HEK293 (cell line): ENCODE measurements at regions not wholly inside any gene's neighbourhood (a gene's known extent, or its start where the extent isn't known, plus 50 kb on each side); places are given as distances from the start of the nearest gene placed in this dataset.

Experiments
- KLF10 ChIP-seq: fragments of 450-650 bp; IDR thresholded peaks from 2 replicates; pipeline ENCODE4 v1.5.1; 2018; ENCODE audit warnings: missing biosample characterization, mild to moderate bottlenecking, missing genetic modification characterization
- MZF1 ChIP-seq: fragments of 450-650 bp; formaldehyde crosslinking; IDR thresholded peaks from 2 replicates; pipeline ENCODE4 v1.5.1; 2017; ENCODE audit warnings: missing biosample characterization, missing genetic modification characterization, borderline replicate concordance
- SP2 ChIP-seq: fragments of 450-650 bp; formaldehyde crosslinking; IDR thresholded peaks from 2 replicates; pipeline ENCODE4 v1.5.1; 2016; ENCODE audit warnings: missing biosample characterization, missing genetic modification characterization
- ZNF24 ChIP-seq: fragments of 450-650 bp; formaldehyde crosslinking; IDR thresholded peaks from 2 replicates; pipeline ENCODE4 v1.5.1; 2016; ENCODE audit warnings: missing biosample characterization, missing genetic modification characterization
- ZNF404 ChIP-seq: fragments of 450-650 bp; formaldehyde crosslinking; IDR thresholded peaks from 2 replicates; pipeline ENCODE4 v1.5.1; 2017; ENCODE audit warnings: missing biosample characterization, missing genetic modification characterization
- ZNF555 ChIP-seq: fragments of 450-650 bp; formaldehyde crosslinking; conservative IDR thresholded peaks from 2 replicates; pipeline ENCODE4 v1.5.1; 2017; ENCODE audit warnings: missing biosample characterization, mild to moderate bottlenecking, missing genetic modification characterization, inconsistent platforms
- ZSCAN30 ChIP-seq: fragments of 450-650 bp; IDR thresholded peaks from 2 replicates; pipeline ENCODE4 v1.5.1; 2018; ENCODE audit warnings: missing biosample characterization, mild to moderate bottlenecking, missing genetic modification characterization, moderate library complexity
- TF ChIP-seq, protein P1 (sequence below): fragments of 450-650 bp; formaldehyde crosslinking; conservative IDR thresholded peaks from 2 replicates; pipeline ENCODE4 v1.5.1; 2016; ENCODE audit warnings: low read depth, missing biosample characterization, missing genetic modification characterization
- TF ChIP-seq, protein P2 (sequence below): fragments of 450-650 bp; formaldehyde crosslinking; IDR thresholded peaks from 2 replicates; pipeline ENCODE4 v1.5.1; 2016; ENCODE audit warnings: missing biosample characterization, missing genetic modification characterization

DNA sequence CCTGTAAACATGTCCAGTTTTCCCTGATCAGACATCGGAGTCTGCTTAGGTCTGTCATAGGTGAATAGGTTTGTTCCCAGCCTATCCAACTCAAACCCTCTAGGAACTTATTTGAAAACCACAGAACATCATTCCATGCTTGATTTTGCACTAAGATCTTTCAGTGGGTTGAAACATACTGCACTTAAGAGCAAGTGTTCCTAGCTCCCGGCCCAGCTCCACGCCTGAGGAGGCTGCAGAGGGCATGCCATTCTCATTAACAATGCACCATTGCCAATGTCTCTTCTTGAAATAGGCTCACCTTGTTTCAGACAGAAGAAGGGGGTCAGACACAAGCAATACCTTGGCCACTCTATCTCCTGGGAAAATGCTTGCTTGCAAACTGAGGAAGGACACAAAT lies 78.0 kb upstream of the EGR2 start:
- TF ChIP-seq, protein P1, sequence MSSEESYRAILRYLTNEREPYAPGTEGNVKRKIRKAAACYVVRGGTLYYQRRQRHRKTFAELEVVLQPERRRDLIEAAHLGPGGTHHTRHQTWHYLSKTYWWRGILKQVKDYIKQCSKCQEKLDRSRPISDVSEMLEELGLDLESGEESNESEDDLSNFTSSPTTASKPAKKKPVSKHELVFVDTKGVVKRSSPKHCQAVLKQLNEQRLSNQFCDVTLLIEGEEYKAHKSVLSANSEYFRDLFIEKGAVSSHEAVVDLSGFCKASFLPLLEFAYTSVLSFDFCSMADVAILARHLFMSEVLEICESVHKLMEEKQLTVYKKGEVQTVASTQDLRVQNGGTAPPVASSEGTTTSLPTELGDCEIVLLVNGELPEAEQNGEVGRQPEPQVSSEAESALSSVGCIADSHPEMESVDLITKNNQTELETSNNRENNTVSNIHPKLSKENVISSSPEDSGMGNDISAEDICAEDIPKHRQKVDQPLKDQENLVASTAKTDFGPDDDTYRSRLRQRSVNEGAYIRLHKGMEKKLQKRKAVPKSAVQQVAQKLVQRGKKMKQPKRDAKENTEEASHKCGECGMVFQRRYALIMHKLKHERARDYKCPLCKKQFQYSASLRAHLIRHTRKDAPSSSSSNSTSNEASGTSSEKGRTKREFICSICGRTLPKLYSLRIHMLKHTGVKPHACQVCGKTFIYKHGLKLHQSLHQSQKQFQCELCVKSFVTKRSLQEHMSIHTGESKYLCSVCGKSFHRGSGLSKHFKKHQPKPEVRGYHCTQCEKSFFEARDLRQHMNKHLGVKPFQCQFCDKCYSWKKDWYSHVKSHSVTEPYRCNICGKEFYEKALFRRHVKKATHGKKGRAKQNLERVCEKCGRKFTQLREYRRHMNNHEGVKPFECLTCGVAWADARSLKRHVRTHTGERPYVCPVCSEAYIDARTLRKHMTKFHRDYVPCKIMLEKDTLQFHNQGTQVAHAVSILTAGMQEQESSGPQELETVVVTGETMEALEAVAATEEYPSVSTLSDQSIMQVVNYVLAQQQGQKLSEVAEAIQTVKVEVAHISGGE, result no peak
- TF ChIP-seq, protein P2, sequence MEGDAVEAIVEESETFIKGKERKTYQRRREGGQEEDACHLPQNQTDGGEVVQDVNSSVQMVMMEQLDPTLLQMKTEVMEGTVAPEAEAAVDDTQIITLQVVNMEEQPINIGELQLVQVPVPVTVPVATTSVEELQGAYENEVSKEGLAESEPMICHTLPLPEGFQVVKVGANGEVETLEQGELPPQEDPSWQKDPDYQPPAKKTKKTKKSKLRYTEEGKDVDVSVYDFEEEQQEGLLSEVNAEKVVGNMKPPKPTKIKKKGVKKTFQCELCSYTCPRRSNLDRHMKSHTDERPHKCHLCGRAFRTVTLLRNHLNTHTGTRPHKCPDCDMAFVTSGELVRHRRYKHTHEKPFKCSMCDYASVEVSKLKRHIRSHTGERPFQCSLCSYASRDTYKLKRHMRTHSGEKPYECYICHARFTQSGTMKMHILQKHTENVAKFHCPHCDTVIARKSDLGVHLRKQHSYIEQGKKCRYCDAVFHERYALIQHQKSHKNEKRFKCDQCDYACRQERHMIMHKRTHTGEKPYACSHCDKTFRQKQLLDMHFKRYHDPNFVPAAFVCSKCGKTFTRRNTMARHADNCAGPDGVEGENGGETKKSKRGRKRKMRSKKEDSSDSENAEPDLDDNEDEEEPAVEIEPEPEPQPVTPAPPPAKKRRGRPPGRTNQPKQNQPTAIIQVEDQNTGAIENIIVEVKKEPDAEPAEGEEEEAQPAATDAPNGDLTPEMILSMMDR (tag by site-specific recombination), result no peak
- no peak for TF ChIP-seq ZNF24 (tag by site-specific recombination)
- no peak for TF ChIP-seq ZNF404 (tag by site-specific recombination)
- TF ChIP-seq KLF10, result no peak
- TF ChIP-seq ZNF555, result no peak
- no peak for TF ChIP-seq SP2 (tag by site-specific recombination)
- no peak for TF ChIP-seq ZSCAN30 (tag by site-specific recombination)
- no peak for TF ChIP-seq MZF1 (tag by site-specific recombination)
